Naive thymus-derived CD4-positive, alpha-beta T cell (primary cell): ENCODE measurements at regions not wholly inside any gene's neighbourhood (a gene's known extent, or its start where the extent isn't known, plus 50 kb on each side); places are given as distances from the start of the nearest gene placed in this dataset.

ENCODE experiments used
- ATAC-seq: fragments of 150-1000 bp; cut with Tn5 transposase; 2 replicates; pipeline ENCODE4 v1.10.0; 2021; ENCODE audit warnings: mild to moderate bottlenecking, moderate library complexity
- CTCF ChIA-PET: fragments of 350-600 bp; sonication (Branson Sonifier 250); formaldehyde crosslinking; loops from one replicate; lab custom pipeline; 2021; ENCODE audit warnings: antibody characterized with exemption; lab: Charles Lee
- POLR2A ChIA-PET: fragments of 350-600 bp; sonication (Branson Sonifier 250); formaldehyde crosslinking; loops from one replicate; lab custom pipeline; 2021; ENCODE audit warnings: antibody characterized with exemption, inconsistent platforms; lab: Charles Lee
- DNase-seq, 9 donors: peaks; one replicate each; pipeline versions ENCODE4 v3.0.0 to v3.0.0-alpha.2; 2020 to 2022; ENCODE audit warnings: mixed read lengths in 1 of 9
- H3K27ac ChIP-seq: one replicate; pipeline ENCODE4 v1.7.0; 2013; ENCODE audit warnings: mild to moderate bottlenecking, low read depth, low read length, moderate library complexity
- H3K27me3 ChIP-seq, 2 donors: one replicate each; pipeline ENCODE4 v1.7.0; 2013; ENCODE audit warnings: low read length in 2 of 2, mild to moderate bottlenecking in 2 of 2, moderate library complexity in 2 of 2; ENCODE audit not compliant: control insufficient read depth in 2 of 2, insufficient read depth in 2 of 2
- H3K36me3 ChIP-seq, 3 experiments: 1 replicate in 2 of 3; 2 replicates in 1 of 3; pipeline ENCODE4 v1.7.0; 2013; ENCODE audit warnings: low read length in 3 of 3, mild to moderate bottlenecking in 3 of 3, moderate library complexity in 1 of 3; ENCODE audit not compliant: insufficient read depth in 3 of 3, control insufficient read depth in 2 of 3
- H3K4me1 ChIP-seq, 2 donors: one replicate each; pipeline ENCODE4 v1.7.0; 2013; ENCODE audit warnings: low read length in 2 of 2, mild to moderate bottlenecking in 2 of 2, moderate library complexity in 1 of 2; ENCODE audit not compliant: control insufficient read depth in 2 of 2, insufficient read depth in 2 of 2
- H3K4me3 ChIP-seq: 2 replicates; pipeline ENCODE4 v1.7.0; 2013; ENCODE audit warnings: mild to moderate bottlenecking, low read length
- H3K9me3 ChIP-seq, 3 experiments: 1 replicate in 2 of 3; 2 replicates in 1 of 3; pipeline ENCODE4 v1.7.0; 2013; ENCODE audit warnings: low read length in 3 of 3; ENCODE audit not compliant: control insufficient read depth in 2 of 3
- H3K27ac Mint-ChIP-seq, 9 donors: one replicate each; pipeline ENCODE4 v1.8.0; 2020 to 2022; ENCODE audit warnings: mixed read lengths in 9 of 9, mild to moderate bottlenecking in 8 of 9, moderate library complexity in 5 of 9, inconsistent platforms in 2 of 9
- H3K27me3 Mint-ChIP-seq, 5 donors: one replicate each; pipeline ENCODE4 v1.8.0; 2021 to 2022; ENCODE audit warnings: mixed read lengths in 5 of 5, mild to moderate bottlenecking in 1 of 5
- H3K36me3 Mint-ChIP-seq, 5 donors: one replicate each; pipeline ENCODE4 v1.8.0; 2020 to 2022; ENCODE audit warnings: mixed read lengths in 5 of 5, mild to moderate bottlenecking in 3 of 5, inconsistent platforms in 1 of 5
- H3K4me1 Mint-ChIP-seq, 7 donors: one replicate each; pipeline ENCODE4 v1.8.0; 2020 to 2022; ENCODE audit warnings: mixed read lengths in 7 of 7, mild to moderate bottlenecking in 3 of 7, inconsistent platforms in 1 of 7
- H3K4me3 Mint-ChIP-seq, 10 donors: one replicate each; pipeline ENCODE4 v1.8.0; 2020 to 2022; ENCODE audit warnings: mild to moderate bottlenecking in 10 of 10, mixed read lengths in 10 of 10, moderate library complexity in 6 of 10, inconsistent platforms in 2 of 10
- H3K9me3 Mint-ChIP-seq, 11 donors: one replicate each; pipeline ENCODE4 v1.8.0; 2020 to 2022; ENCODE audit warnings: mixed read lengths in 11 of 11, mild to moderate bottlenecking in 4 of 11, inconsistent platforms in 1 of 11, moderate library complexity in 1 of 11
- intact Hi-C, 2 donors: fragments of 100-400 bp; cut with micrococcal nuclease; formaldehyde crosslinking; loops; one replicate each; pipeline ENCODE4 v1.15.1; 2023

DNA sequence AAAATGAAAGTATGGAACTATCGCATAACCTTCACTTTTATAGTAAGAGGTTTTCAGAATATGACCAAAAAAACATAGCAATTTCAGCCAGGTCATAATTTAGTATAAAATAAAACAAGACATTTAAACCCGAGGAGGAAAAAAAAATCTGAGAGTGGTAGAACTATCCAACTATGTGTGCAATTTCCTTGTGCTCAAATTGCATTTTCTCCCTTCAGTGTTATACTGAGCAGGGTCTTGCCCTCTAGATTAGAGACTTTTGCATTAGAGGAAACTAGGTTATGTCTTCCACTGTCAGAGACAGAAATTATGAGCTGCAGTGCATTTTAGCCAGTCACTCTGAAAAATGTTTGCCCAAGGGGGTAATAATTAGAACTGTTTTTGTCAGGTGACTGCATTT is 330.6 kb downstream of the NR2F1-AS1 start:
- ATAC-seq = no peak
- POLR2A ChIA-PET = no interaction called here
- H3K4me3 Mint-ChIP-seq = no peak overlapping the region
- Histone ChIP-seq H3K4me1 (no peaks in the 10 kb centered on the region), H3K9me3 (no peaks in the 10 kb centered on the region), H3K27me3 (no peaks in the 10 kb centered on the region), H3K27ac (no peak overlapping the region), H3K36me3 (no peaks in the 10 kb centered on the region), H3K4me3 (no peak overlapping the region)
- CTCF ChIA-PET = interaction anchor here (0.6 kb wide), 1 partner anchor 13 kb away, joined by 3 read pairs; no protein-coding TSS in a partner anchor
- H3K27ac Mint-ChIP-seq = no peak overlapping the region
- DNase-seq = no peak
- no peaks in the 10 kb centered on the region for H3K4me1 Mint-ChIP-seq
- no peaks in the 10 kb centered on the region for H3K9me3 Mint-ChIP-seq
- peaks cover 0 to 6% (median 0%) of the 10 kb centered on the region in 5 donors for H3K27me3 Mint-ChIP-seq
- no peaks in the 10 kb centered on the region for H3K36me3 Mint-ChIP-seq
- intact Hi-C loops = no loop called here

DNA sequence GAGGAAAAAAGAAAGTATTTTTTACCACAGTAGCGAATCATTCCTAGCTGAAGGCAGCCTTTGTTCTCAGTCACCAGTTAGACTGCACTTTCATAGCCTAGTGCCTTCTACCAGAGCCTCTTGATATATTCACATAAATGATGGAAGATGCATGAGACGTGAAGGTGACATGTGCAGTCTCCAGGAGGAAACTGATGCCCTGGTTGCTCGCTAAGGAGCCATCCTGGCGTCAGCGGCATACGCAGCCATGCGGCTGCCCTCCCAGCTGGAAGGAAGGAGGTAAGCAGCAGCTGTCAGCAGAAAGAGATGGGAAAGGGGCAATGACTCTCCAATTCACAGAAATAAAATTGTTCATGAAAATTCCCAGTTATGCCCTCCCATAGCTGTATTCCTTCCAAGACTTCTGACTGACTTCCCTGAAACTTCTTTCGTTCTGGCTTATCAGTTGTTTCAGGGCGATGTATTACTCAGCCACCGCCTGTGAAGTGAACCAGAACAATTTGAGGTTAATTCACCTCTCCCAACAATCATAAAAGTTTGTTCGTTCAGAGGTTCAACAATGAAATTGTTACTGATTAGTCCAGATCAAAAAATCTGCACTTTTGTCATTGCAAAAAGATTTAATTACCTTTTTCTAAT is 331.2 kb downstream of the NR2F1-AS1 start:
- H3K27me3 Mint-ChIP-seq = peaks cover 0 to 6% (median 0%) of the 10 kb centered on the region in 5 donors
- Histone ChIP-seq H3K9me3 (no peaks in the 10 kb centered on the region), H3K27ac (no peak overlapping the region), H3K27me3 (no peaks in the 10 kb centered on the region), H3K36me3 (no peaks in the 10 kb centered on the region), H3K4me3 (no peak overlapping the region), H3K4me1 (no peaks in the 10 kb centered on the region)
- no peak for ATAC-seq
- H3K9me3 Mint-ChIP-seq = peaks cover 0 to 2% (median 0%) of the 10 kb centered on the region in 11 donors
- no peak overlapping the region for H3K27ac Mint-ChIP-seq
- no peak overlapping the region for H3K4me3 Mint-ChIP-seq
- ChIA-PET POLR2A (no interaction called here), CTCF (interaction anchor here (0.6 kb wide), 1 partner anchor 12 kb away, joined by 3 read pairs; no protein-coding TSS in a partner anchor)
- no peaks in the 10 kb centered on the region for H3K36me3 Mint-ChIP-seq
- H3K4me1 Mint-ChIP-seq = no peaks in the 10 kb centered on the region
- intact Hi-C loops = no loop called here
- DNase-seq = no peak

DNA sequence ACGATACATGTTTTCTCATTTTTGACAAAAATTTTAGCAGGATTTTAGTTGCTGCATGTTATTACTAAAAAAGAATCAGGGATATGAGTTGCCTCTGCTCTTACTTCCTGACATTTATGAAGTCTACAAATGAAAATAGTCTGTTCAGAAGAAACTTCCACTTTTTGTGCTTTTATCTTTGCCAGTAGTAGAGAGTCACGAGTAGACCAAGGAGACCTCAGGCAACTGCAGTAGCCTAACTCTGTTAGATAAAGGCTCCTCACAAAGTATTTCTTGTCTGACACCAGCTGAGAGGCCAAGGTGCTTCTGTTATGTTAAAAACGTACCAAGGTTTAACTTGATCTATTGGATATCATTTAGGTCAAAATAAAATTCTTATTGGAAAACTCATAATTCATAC is 333.9 kb downstream of the NR2F1-AS1 start:
- POLR2A ChIA-PET = no interaction called here
- Histone ChIP-seq H3K9me3 (no peaks in the 10 kb centered on the region), H3K27me3 (no peaks in the 10 kb centered on the region), H3K36me3 (no peaks in the 10 kb centered on the region), H3K4me3 (no peak overlapping the region), H3K27ac (no peak overlapping the region), H3K4me1 (no peaks in the 10 kb centered on the region)
- no peaks in the 10 kb centered on the region for H3K4me1 Mint-ChIP-seq
- H3K27me3 Mint-ChIP-seq = no peaks in the 10 kb centered on the region
- peaks cover 0 to 6% (median 0%) of the 10 kb centered on the region in 11 donors for H3K9me3 Mint-ChIP-seq
- H3K36me3 Mint-ChIP-seq = no peaks in the 10 kb centered on the region
- no peak overlapping the region for H3K27ac Mint-ChIP-seq
- intact Hi-C loops = no loop called here
- H3K4me3 Mint-ChIP-seq = no peak overlapping the region
- ATAC-seq (no peak), DNase-seq (no peak)
- CTCF ChIA-PET = no interaction called here

- Mint-ChIP-seq H3K27me3 (no peaks in the 10 kb centered on the region), H3K27ac (no peak overlapping the region), H3K4me1 (no peaks in the 10 kb centered on the region), H3K36me3 (no peaks in the 10 kb centered on the region), H3K9me3 (peaks cover 0 to 6% (median 0%) of the 10 kb centered on the region in 11 donors), H3K4me3 (no peak overlapping the region)
- Histone ChIP-seq H3K4me1 (no peaks in the 10 kb centered on the region), H3K27ac (no peak overlapping the region), H3K36me3 (no peaks in the 10 kb centered on the region), H3K4me3 (no peak overlapping the region), H3K27me3 (no peaks in the 10 kb centered on the region), H3K9me3 (no peaks in the 10 kb centered on the region)
- ATAC-seq = no peak
- ChIA-PET CTCF (no interaction called here), POLR2A (no interaction called here)
- no peak for DNase-seq
- intact Hi-C loops = no loop called here
Measured at GRCh38 chr5:93246090-93246855, 334.7 kb downstream of the NR2F1-AS1 start.

- Mint-ChIP-seq H3K4me1 (no peaks in the 10 kb centered on the region), H3K27ac (no peak overlapping the region), H3K9me3 (peaks cover 0 to 6% (median 0%) of the 10 kb centered on the region in 11 donors), H3K4me3 (no peak overlapping the region), H3K27me3 (no peaks in the 10 kb centered on the region), H3K36me3 (no peaks in the 10 kb centered on the region)
- no peaks in the 10 kb centered on the region for H3K4me1 ChIP-seq
- intact Hi-C loops = no loop called here
- H3K9me3 ChIP-seq = no peaks in the 10 kb centered on the region
- no peak for DNase-seq
- ChIA-PET POLR2A (no interaction called here), CTCF (no interaction called here)
- H3K4me3 ChIP-seq = no peak overlapping the region
- H3K27ac ChIP-seq = no peak overlapping the region
- H3K36me3 ChIP-seq = no peaks in the 10 kb centered on the region
- ATAC-seq = no peak
- no peaks in the 10 kb centered on the region for H3K27me3 ChIP-seq
Measured at GRCh38 chr5:93245226-93245625, 335.8 kb downstream of the NR2F1-AS1 start.

DNA sequence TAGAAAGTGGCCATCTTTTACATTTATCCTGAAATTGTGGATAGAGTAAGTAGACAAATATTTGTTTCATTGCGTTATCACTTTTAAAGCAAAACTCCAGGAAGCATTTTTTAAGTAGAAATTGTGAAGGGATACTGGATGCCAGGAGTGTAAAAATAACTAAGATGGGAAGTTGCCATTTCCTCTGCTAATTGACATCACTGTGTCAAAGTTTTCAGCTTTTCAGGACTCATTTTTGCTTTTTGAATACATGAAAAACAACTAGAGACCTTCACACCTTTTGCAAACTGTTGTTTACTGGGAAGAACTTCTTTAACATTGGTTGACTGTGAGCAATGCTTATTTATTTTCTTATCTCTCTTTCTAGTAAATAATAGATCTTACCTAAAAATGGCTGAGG is 337.5 kb downstream of the NR2F1-AS1 start:
- Mint-ChIP-seq H3K27me3 (no peaks in the 10 kb centered on the region), H3K4me3 (no peak overlapping the region), H3K27ac (no peak overlapping the region), H3K36me3 (no peaks in the 10 kb centered on the region), H3K4me1 (no peaks in the 10 kb centered on the region), H3K9me3 (peaks cover 0 to 9% (median 0%) of the 10 kb centered on the region in 11 donors)
- Histone ChIP-seq H3K9me3 (no peaks in the 10 kb centered on the region), H3K27ac (no peak overlapping the region), H3K36me3 (no peaks in the 10 kb centered on the region), H3K4me3 (no peak overlapping the region), H3K4me1 (no peaks in the 10 kb centered on the region), H3K27me3 (no peaks in the 10 kb centered on the region)
- intact Hi-C loops = no loop called here
- no peak for DNase-seq
- CTCF ChIA-PET = no interaction called here
- POLR2A ChIA-PET = no interaction called here
- ATAC-seq = no peak
